ENCODE measurements at regions not wholly inside any gene's neighbourhood (a gene's known extent, or its start where the extent isn't known, plus 50 kb on each side); places are given as distances from the start of the nearest gene placed in this dataset.

DNA sequence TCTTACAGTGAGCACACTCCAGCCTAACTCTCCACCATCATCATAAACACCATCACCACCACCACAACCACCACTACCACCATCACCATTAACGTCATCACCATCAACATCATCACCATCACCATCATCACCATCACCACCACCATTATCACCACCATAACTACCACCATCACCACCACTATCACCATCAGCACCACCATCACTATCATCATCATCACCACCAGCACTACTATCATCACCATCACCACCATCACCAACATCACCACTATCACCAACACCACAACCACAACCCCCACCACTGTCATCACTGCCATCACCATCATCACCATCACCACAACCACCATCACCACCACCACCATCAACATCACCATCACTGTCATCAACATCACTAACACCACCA, 279.0 kb upstream of the TCERG1L start:
- TF ChIP-seq MTA3 (IDR thresholded peaks at IDR 0.05; ENCODE audit: borderline replicate concordance, low read length) (no peak), RFX5 (IDR thresholded peaks at IDR 0.05; ENCODE audit: low read depth, low read length) (no peak), POLR2AphosphoS5 (IDR thresholded peaks at IDR 0.05; ENCODE audit: low read length) (no peak), POLR2A (IDR thresholded peaks at IDR 0.05; ENCODE audit: low read depth, low read length) (no peak), MXI1 (IDR thresholded peaks at IDR 0.05; ENCODE audit: low read depth, low read length) (no peak), BACH1 (IDR thresholded peaks at IDR 0.05; ENCODE audit: borderline replicate concordance) (no peak), NR2C2 (IDR thresholded peaks at IDR 0.05; ENCODE audit: borderline replicate concordance, control insufficient read depth, insufficient read length, low read depth) (no peak), SMC3 (IDR thresholded peaks at IDR 0.05; ENCODE audit: borderline replicate concordance, low read length) (no peak), EZH2 (IDR thresholded peaks at IDR 0.05; ENCODE audit: borderline replicate concordance, control insufficient read depth, low read depth, low read length) (no peak), ZNF622 (IDR thresholded peaks at IDR 0.05) (no peak), EP300 (IDR thresholded peaks at IDR 0.05; ENCODE audit: borderline replicate concordance in 1 of 2, control insufficient read depth in 1 of 2, low read depth in 2 of 2, low read length in 2 of 2) (no peak), MEF2A (IDR thresholded peaks at IDR 0.05; ENCODE audit: insufficient read depth, low read depth, low read length) (no peak)
- TF ChIP-seq, protein P1, sequence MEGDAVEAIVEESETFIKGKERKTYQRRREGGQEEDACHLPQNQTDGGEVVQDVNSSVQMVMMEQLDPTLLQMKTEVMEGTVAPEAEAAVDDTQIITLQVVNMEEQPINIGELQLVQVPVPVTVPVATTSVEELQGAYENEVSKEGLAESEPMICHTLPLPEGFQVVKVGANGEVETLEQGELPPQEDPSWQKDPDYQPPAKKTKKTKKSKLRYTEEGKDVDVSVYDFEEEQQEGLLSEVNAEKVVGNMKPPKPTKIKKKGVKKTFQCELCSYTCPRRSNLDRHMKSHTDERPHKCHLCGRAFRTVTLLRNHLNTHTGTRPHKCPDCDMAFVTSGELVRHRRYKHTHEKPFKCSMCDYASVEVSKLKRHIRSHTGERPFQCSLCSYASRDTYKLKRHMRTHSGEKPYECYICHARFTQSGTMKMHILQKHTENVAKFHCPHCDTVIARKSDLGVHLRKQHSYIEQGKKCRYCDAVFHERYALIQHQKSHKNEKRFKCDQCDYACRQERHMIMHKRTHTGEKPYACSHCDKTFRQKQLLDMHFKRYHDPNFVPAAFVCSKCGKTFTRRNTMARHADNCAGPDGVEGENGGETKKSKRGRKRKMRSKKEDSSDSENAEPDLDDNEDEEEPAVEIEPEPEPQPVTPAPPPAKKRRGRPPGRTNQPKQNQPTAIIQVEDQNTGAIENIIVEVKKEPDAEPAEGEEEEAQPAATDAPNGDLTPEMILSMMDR (IDR thresholded peaks at IDR 0.05 in 2 of 3, conservative IDR thresholded peaks at IDR 0.05 in 1 of 3; ENCODE audit: control insufficient read depth in 2 of 3, extremely low read depth in 1 of 3, insufficient read depth in 1 of 3, low read depth in 3 of 3, low read length in 3 of 3): no peak
- TF ChIP-seq, protein P2, sequence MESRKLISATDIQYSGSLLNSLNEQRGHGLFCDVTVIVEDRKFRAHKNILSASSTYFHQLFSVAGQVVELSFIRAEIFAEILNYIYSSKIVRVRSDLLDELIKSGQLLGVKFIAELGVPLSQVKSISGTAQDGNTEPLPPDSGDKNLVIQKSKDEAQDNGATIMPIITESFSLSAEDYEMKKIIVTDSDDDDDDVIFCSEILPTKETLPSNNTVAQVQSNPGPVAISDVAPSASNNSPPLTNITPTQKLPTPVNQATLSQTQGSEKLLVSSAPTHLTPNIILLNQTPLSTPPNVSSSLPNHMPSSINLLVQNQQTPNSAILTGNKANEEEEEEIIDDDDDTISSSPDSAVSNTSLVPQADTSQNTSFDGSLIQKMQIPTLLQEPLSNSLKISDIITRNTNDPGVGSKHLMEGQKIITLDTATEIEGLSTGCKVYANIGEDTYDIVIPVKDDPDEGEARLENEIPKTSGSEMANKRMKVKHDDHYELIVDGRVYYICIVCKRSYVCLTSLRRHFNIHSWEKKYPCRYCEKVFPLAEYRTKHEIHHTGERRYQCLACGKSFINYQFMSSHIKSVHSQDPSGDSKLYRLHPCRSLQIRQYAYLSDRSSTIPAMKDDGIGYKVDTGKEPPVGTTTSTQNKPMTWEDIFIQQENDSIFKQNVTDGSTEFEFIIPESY (IDR thresholded peaks at IDR 0.05): no peak
